ENCODE measurements at regions not wholly inside any gene's neighbourhood (a gene's known extent, or its start where the extent isn't known, plus 50 kb on each side); places are given as distances from the start of the nearest gene placed in this dataset.

DNA sequence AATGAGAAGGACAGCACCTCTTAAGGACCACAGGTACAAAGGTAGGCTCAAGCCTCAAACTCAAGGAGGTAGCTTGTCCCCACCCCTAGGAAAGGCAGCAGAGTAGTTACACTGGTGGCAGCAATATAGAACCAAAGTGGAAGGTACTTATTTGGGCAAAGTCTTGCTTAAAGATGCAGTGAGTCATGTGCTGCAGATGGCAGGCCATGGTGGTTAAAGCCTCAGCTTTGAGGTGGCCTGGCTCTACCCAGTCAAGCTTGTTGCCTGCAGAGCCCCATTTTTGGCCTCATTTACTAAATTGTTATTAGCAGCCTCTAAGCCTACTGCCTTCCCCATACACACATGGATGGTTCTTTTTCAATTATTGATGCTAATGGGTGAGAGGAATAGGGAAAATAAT, 146.0 kb downstream of the ELOVL4 start:
- Histone ChIP-seq H4K20me1 (replicated peaks in 1 of 2; ENCODE audit: control insufficient read depth in 1 of 2, insufficient read depth in 2 of 2, low read length in 2 of 2) (no peaks in the 10 kb centered on the region), H3K56ac (replicated peaks; ENCODE audit: insufficient read length, low read depth, low read length) (no peak overlapping the region), H3K4me2 (ENCODE audit: insufficient read depth in 1 of 2, low read depth in 2 of 2, low read length in 2 of 2) (no peak overlapping the region), H3K79me2 (ENCODE audit: control insufficient read depth in 1 of 2, insufficient read depth in 2 of 2, low read length in 2 of 2) (no peaks in the 10 kb centered on the region), H3K4me3 (ENCODE audit: extremely low read depth in 1 of 4, insufficient read depth in 2 of 4, low read depth in 3 of 4, low read length in 4 of 4) (no peak overlapping the region), H3K9ac (replicated peaks in 1 of 4; ENCODE audit: extremely low read depth in 1 of 4, low read depth in 3 of 4, low read length in 3 of 4) (no peak overlapping the region), H2AFZ (ENCODE audit: low read length) (no peak overlapping the region), H3K23me2 (ENCODE audit: low read depth, low read length) (no peaks in the 10 kb centered on the region), H3K36me3 (ENCODE audit: control insufficient read depth in 2 of 4, insufficient read depth in 4 of 4, low read length in 3 of 4) (no peaks in the 10 kb centered on the region), H4K8ac (ENCODE audit: extremely low read depth, insufficient read depth, low read length) (no peak overlapping the region), H2BK120ac (replicated peaks; ENCODE audit: low read depth, low read length) (no peak overlapping the region), H2BK12ac (ENCODE audit: low read depth, low read length) (no peak overlapping the region), H4K5ac (ENCODE audit: insufficient read length, low read depth, low read length) (no peak overlapping the region), H3K23ac (ENCODE audit: insufficient read length) (no peak overlapping the region), H3K9me3 (ENCODE audit: insufficient read depth in 2 of 2, low read depth in 1 of 2, low read length in 1 of 2) (no peaks in the 10 kb centered on the region), H2AK5ac (ENCODE audit: low read depth, low read length) (no peak overlapping the region), H3K27ac (ENCODE audit: low read depth, low read length) (no peak overlapping the region), H2BK15ac (ENCODE audit: low read length) (no peak overlapping the region), H3K27me3 (replicated peaks in 1 of 4; ENCODE audit: control insufficient read depth in 3 of 4, extremely low read depth in 1 of 4, insufficient read depth in 3 of 4, low read length in 3 of 4) (no peaks in the 10 kb centered on the region), H3K79me1 (ENCODE audit: low read depth, low read length) (no peaks in the 10 kb centered on the region), H2BK5ac (ENCODE audit: low read depth, low read length) (no peak overlapping the region), H3K18ac (ENCODE audit: extremely low read depth, low read length) (no peak overlapping the region), H2BK20ac (ENCODE audit: low read length) (no peak overlapping the region), H3K14ac (ENCODE audit: insufficient read length) (no peak overlapping the region), H3K4me1 (replicated peaks in 1 of 4; ENCODE audit: control insufficient read depth in 3 of 4, insufficient read depth in 4 of 4, low read length in 3 of 4) (no peaks in the 10 kb centered on the region), H4K91ac (replicated peaks; ENCODE audit: insufficient read length, low read length) (no peak overlapping the region), H3K4ac (replicated peaks; ENCODE audit: insufficient read length, low read depth, low read length) (no peak overlapping the region)
- ChIA-PET CTCF (ENCODE audit: partially characterized antibody) (interaction anchor here (0.6 to 2.1 kb wide), 5 partner anchors 10 to 38 kb away, joined by 3 to 10 read pairs (median 7); no protein-coding TSS in a partner anchor), POLR2A (ENCODE audit: partially characterized antibody) (no interaction called here)
- TF ChIP-seq BCL11A (IDR thresholded peaks at IDR 0.05; ENCODE audit: low read depth in 2 of 2, low read length in 2 of 2) (no peak), TAF1 (IDR thresholded peaks at IDR 0.05; ENCODE audit: low read depth, low read length) (no peak), GTF2F1 (IDR thresholded peaks at IDR 0.05; ENCODE audit: borderline replicate concordance, low read depth, low read length) (no peak), BRCA1 (IDR thresholded peaks at IDR 0.05; ENCODE audit: low read depth, low read length) (no peak), CREB1 (IDR thresholded peaks at IDR 0.05) (no peak), YY1 (IDR thresholded peaks at IDR 0.05; ENCODE audit: low read depth, low read length) (no peak), ASH2L (IDR thresholded peaks at IDR 0.05; ENCODE audit: low read length) (no peak), CBX5 (IDR thresholded peaks at IDR 0.05; ENCODE audit: low read depth, low read length) (no peak), RFX5 (IDR thresholded peaks at IDR 0.05; ENCODE audit: borderline replicate concordance, low read depth, low read length) (no peak), POU5F1 (IDR thresholded peaks at IDR 0.05; ENCODE audit: low read depth, low read length) (no peak)
- TF ChIP-seq, protein P1, sequence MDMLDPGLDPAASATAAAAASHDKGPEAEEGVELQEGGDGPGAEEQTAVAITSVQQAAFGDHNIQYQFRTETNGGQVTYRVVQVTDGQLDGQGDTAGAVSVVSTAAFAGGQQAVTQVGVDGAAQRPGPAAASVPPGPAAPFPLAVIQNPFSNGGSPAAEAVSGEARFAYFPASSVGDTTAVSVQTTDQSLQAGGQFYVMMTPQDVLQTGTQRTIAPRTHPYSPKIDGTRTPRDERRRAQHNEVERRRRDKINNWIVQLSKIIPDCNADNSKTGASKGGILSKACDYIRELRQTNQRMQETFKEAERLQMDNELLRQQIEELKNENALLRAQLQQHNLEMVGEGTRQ (IDR thresholded peaks at IDR 0.05; ENCODE audit: low read length): no peak
- TF ChIP-seq, protein P2, sequence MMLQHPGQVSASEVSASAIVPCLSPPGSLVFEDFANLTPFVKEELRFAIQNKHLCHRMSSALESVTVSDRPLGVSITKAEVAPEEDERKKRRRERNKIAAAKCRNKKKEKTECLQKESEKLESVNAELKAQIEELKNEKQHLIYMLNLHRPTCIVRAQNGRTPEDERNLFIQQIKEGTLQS (IDR thresholded peaks at IDR 0.05; ENCODE audit: insufficient read depth, low read depth, low read length): no peak
- FAIRE-seq: no peak
- no peak for DNase-seq (ENCODE audit: low read depth in 1 of 2, low spot score in 2 of 2)

Measured in H1 (cell line).